ENCODE measurements at regions not wholly inside any gene's neighbourhood (a gene's known extent, or its start where the extent isn't known, plus 50 kb on each side); places are given as distances from the start of the nearest gene placed in this dataset.

DNA sequence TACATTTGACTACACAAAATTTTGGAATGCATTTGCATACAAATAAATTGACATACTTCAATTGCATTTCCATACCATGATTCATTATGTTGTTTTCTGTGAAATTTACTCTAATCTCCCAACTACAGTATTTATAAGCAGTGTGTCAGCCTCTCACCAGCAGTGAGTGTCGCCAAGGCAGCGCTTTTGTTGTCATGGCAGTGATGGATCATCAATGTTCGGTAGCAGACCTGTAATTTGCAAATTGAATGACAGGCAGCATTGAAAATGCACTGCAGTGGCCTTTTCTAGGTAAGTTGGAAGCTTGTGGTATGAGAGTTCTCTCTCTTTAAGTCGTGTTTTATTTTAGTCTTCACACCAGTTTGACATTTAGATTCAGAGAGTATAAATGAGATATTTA, 534.1 kb downstream of the PCDH17 start:
- intact Hi-C loops (cut with micrococcal nuclease): no loop called here
- BruUV-seq (replicated peaks): no TSS peak
- H3K27me3 Mint-ChIP-seq (ENCODE audit: insufficient read depth, unreplicated experiment): peaks cover 13% of the 10 kb centered on the region
- H3K27ac Mint-ChIP-seq (ENCODE audit: low read depth, unreplicated experiment): no peak overlapping the region
- DNase-seq (ENCODE audit: unreplicated experiment): no peak
- ChIA-PET POLR2A (no interaction called here), CTCF (no interaction called here)
- no peak overlapping the region for H3K4me3 Mint-ChIP-seq (ENCODE audit: unreplicated experiment)
- H3K36me3 Mint-ChIP-seq (ENCODE audit: insufficient read depth, unreplicated experiment): no peaks in the 10 kb centered on the region
- H3K9me3 Mint-ChIP-seq (ENCODE audit: unreplicated experiment): peaks cover 15% of the 10 kb centered on the region
- TF ChIP-seq, protein P1, sequence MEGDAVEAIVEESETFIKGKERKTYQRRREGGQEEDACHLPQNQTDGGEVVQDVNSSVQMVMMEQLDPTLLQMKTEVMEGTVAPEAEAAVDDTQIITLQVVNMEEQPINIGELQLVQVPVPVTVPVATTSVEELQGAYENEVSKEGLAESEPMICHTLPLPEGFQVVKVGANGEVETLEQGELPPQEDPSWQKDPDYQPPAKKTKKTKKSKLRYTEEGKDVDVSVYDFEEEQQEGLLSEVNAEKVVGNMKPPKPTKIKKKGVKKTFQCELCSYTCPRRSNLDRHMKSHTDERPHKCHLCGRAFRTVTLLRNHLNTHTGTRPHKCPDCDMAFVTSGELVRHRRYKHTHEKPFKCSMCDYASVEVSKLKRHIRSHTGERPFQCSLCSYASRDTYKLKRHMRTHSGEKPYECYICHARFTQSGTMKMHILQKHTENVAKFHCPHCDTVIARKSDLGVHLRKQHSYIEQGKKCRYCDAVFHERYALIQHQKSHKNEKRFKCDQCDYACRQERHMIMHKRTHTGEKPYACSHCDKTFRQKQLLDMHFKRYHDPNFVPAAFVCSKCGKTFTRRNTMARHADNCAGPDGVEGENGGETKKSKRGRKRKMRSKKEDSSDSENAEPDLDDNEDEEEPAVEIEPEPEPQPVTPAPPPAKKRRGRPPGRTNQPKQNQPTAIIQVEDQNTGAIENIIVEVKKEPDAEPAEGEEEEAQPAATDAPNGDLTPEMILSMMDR (IDR thresholded peaks at IDR 0.05; ENCODE audit: unreplicated experiment): no peak
- H3K4me1 Mint-ChIP-seq (ENCODE audit: insufficient read depth, unreplicated experiment): no peaks in the 10 kb centered on the region

- BruUV-seq (replicated peaks): no TSS peak
- DNase-seq (ENCODE audit: unreplicated experiment): no peak
- Mint-ChIP-seq H3K36me3 (ENCODE audit: insufficient read depth, unreplicated experiment) (no peaks in the 10 kb centered on the region), H3K4me1 (ENCODE audit: insufficient read depth, unreplicated experiment) (no peaks in the 10 kb centered on the region), H3K4me3 (ENCODE audit: unreplicated experiment) (no peak overlapping the region), H3K9me3 (ENCODE audit: unreplicated experiment) (peaks cover 45% of the 10 kb centered on the region), H3K27me3 (ENCODE audit: insufficient read depth, unreplicated experiment) (no peaks in the 10 kb centered on the region), H3K27ac (ENCODE audit: low read depth, unreplicated experiment) (no peak overlapping the region)
- ChIA-PET POLR2A (no interaction called here), CTCF (no interaction called here)
- TF ChIP-seq, protein P1 (IDR thresholded peaks at IDR 0.05; ENCODE audit: unreplicated experiment): no peak
- intact Hi-C loops (cut with micrococcal nuclease): no loop called here
Observed at GRCh38 chr13:58181111-58181510, 549.6 kb downstream of the PCDH17 start.

DNA sequence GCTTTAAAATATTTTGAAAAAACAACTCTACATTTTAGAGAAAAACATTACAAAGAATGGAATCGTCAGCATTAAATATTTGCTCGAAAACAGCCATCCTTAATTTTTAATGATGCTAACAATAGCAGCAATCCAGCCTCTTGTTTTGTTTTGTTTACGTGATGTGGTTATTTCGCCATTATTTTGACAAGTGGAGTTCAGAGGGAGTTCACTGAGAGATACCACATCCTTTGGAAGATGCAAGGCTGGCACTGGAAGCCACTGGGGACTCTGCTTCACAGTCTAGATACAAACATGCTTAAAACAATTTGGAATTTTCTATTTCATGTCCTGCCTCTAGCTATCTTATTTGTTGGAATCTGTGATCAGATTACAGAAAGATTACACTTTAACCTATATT, 556.3 kb downstream of the PCDH17 start:
- TF ChIP-seq, protein P1 (IDR thresholded peaks at IDR 0.05; ENCODE audit: unreplicated experiment): no peak
- peaks cover 28% of the 10 kb centered on the region for H3K9me3 Mint-ChIP-seq (ENCODE audit: unreplicated experiment)

GRCh38 chr13:58190577-58190976, 559.0 kb downstream of the PCDH17 start:
- POLR2A ChIA-PET: no interaction called here
- no peak overlapping the region for H3K4me3 Mint-ChIP-seq (ENCODE audit: unreplicated experiment)
- BruUV-seq (replicated peaks): no TSS peak

More for the DNA sequence above, 556.3 kb downstream of the PCDH17 start:
- Mint-ChIP-seq H3K27me3 (ENCODE audit: insufficient read depth, unreplicated experiment) (no peaks in the 10 kb centered on the region), H3K27ac (ENCODE audit: low read depth, unreplicated experiment) (no peak overlapping the region), H3K36me3 (ENCODE audit: insufficient read depth, unreplicated experiment) (no peaks in the 10 kb centered on the region), H3K4me3 (ENCODE audit: unreplicated experiment) (no peak overlapping the region), H3K4me1 (ENCODE audit: insufficient read depth, unreplicated experiment) (no peaks in the 10 kb centered on the region)
- intact Hi-C loops (cut with micrococcal nuclease): no loop called here
- no TSS peak for BruUV-seq (replicated peaks)
- DNase-seq (ENCODE audit: unreplicated experiment): no peak
- ChIA-PET CTCF (interaction anchor here (0.7 kb wide), 1 partner anchor 354 kb away, joined by 3 read pairs; no protein-coding TSS in a partner anchor), POLR2A (no interaction called here)

More at GRCh38 chr13:58190577-58190976, 559.0 kb downstream of the PCDH17 start:
- intact Hi-C loops (cut with micrococcal nuclease): no loop called here
- H3K36me3 Mint-ChIP-seq (ENCODE audit: insufficient read depth, unreplicated experiment): no peaks in the 10 kb centered on the region
- no peak for DNase-seq (ENCODE audit: unreplicated experiment)
- TF ChIP-seq, protein P1 (IDR thresholded peaks at IDR 0.05; ENCODE audit: unreplicated experiment): no peak
- H3K4me1 Mint-ChIP-seq (ENCODE audit: insufficient read depth, unreplicated experiment): no peaks in the 10 kb centered on the region
- H3K9me3 Mint-ChIP-seq (ENCODE audit: unreplicated experiment): peaks cover 17% of the 10 kb centered on the region
- CTCF ChIA-PET: no interaction called here
- H3K27ac Mint-ChIP-seq (ENCODE audit: low read depth, unreplicated experiment): no peak overlapping the region
- no peaks in the 10 kb centered on the region for H3K27me3 Mint-ChIP-seq (ENCODE audit: insufficient read depth, unreplicated experiment)
